Astrocyte of the cerebellum (primary cell): ENCODE measurements at regions not wholly inside any gene's neighbourhood (a gene's known extent, or its start where the extent isn't known, plus 50 kb on each side); places are given as distances from the start of the nearest gene placed in this dataset.
"Not testable (repeated sequence)": the region's sequence is repeated elsewhere in the genome, so short reads cannot be mapped to it uniquely, and the experiment has no call there.

ENCODE experiments used
- DNase-seq: peaks from one replicate; pipeline ENCODE4 v3.0.0-alpha.2; 2011; ENCODE audit warnings: low read depth
- H3K4me3 ChIP-seq: 2 replicates; pipeline ENCODE4 v1.5.1; 2011; ENCODE audit warnings: mild to moderate bottlenecking, low read depth, low read length, moderate library complexity
- CTCF ChIP-seq: IDR thresholded peaks from 2 replicates; pipeline ENCODE4 v1.5.1; 2012; ENCODE audit warnings: low read length, low read depth, moderate library complexity, mild to moderate bottlenecking; ENCODE audit errors: missing control alignments
- in situ Hi-C: cut with HindIII; loops from 2 replicates; pipeline ENCODE4 v1.10.0; 2017; ENCODE audit warnings: low sequenced_read_pairs

DNA sequence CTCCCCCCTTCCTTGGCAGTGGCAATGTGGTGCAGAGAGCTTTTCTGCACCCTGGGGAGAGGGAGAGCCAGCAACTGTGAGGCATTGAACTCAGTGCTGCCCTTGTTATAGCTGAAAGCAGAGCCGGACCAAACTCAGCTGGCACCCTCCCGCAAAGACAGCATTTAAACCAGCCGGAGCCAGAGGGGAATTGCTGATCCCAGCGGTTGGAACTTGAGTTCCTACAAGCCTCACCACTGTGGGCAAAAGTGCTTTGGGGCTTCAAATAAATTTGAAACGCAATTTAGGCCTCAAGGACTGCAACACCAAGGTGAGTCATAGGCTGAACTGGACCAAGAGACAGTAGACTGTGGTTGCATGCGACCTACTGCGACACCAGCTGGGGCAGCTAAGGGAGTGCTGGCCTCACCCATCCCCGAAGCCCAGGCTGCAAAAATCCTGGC is 207.6 kb upstream of the CDKN2B start:
- in situ Hi-C loops = no loop called here
- TF ChIP-seq CTCF = no peak
- no peak overlapping the region for H3K4me3 ChIP-seq
- no peak for DNase-seq

GRCh38 chr9:22217254-22217653 is 208.1 kb upstream of the CDKN2B start:
- in situ Hi-C loops = no loop called here
- no peak overlapping the region for H3K4me3 ChIP-seq
- no peak for TF ChIP-seq CTCF
- DNase-seq = no peak

- DNase-seq, H3K4me3 ChIP-seq: not testable (repeated sequence)
- in situ Hi-C loops = loop anchor here (25.0 kb wide), 1 partner anchor 189 kb away; no protein-coding TSS in a partner anchor
Measured at GRCh38 chr9:22225856-22226255, 216.8 kb upstream of the CDKN2B start.

DNA sequence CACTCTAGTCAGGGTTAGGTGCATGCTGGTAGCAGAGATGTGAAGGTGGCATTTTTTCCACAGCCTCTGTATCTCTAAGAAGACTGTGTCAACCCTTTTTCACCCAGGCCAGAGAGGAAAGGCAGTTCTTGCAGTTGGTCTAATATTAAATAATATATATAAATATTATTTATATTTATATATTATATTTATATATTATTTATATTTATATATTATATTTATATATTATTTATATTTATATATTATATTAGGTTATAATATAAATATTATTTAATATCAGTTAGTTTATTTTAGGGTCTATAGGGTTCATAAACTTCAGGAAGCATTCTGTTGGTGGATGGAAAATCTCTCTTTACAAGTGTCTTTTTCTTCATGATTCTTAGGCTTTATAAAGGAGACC is 218.6 kb upstream of the DMRTA1 start:
- H3K4me3 ChIP-seq = no peak overlapping the region
- in situ Hi-C loops = loop anchor here (25.0 kb wide), 1 partner anchor 191 kb away; no protein-coding TSS in a partner anchor
- TF ChIP-seq CTCF = no peak
- DNase-seq = no peak

DNA sequence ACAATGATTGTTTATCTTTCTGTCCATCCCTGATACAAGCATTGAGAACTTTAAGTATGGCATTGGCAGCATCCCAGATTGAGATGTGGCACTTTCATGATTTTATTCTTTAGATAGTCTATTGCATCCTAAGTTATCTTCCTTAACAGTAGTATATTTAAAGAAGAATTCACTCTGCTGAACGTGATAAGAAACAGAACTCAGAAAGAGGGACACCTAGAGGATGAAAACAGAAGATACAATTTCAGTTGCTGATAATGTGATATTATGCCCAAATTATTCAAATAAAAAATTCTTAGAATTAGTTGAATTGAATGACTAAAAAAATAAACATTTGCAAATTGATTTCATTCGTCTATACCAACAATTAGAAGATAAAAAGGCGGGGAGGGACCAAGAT is 218.1 kb upstream of the DMRTA1 start:
- no peak overlapping the region for H3K4me3 ChIP-seq
- in situ Hi-C loops = loop anchor here (25.0 kb wide), 1 partner anchor 191 kb away; no protein-coding TSS in a partner anchor
- DNase-seq = no peak
- TF ChIP-seq CTCF = no peak

- in situ Hi-C loops = loop anchor here (25.0 kb wide), 1 partner anchor 192 kb away; no protein-coding TSS in a partner anchor
- TF ChIP-seq CTCF = no peak
- no peak overlapping the region for H3K4me3 ChIP-seq
- no peak for DNase-seq
Measured at GRCh38 chr9:22229069-22229468, 217.6 kb upstream of the DMRTA1 start.

- not testable (repeated sequence) for H3K4me3 ChIP-seq, DNase-seq
- in situ Hi-C loops = loop anchor here (25.0 kb wide), 1 partner anchor 194 kb away; no protein-coding TSS in a partner anchor
Measured at GRCh38 chr9:22231309-22231708, 215.3 kb upstream of the DMRTA1 start.

DNA sequence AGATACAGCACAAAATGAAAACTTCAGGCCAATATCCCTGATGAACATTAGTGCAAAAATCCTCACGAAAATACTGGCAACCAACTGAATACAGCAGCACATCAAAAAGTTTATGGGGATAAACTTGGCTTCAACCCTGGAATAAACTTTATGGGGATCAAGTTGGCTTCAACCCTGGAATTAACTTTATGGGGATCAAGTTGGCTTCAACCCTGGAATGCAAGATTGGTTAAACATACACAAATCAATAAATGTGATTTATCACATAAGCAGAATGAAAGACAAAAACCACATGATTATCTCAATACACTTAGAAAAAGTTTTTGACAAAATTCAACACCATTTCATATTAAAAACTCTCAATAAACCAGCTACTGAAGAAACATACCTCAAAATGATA is 213.7 kb upstream of the DMRTA1 start:
- DNase-seq = no peak

More for the DNA sequence above, 213.7 kb upstream of the DMRTA1 start:
- TF ChIP-seq CTCF = no peak
- no peak overlapping the region for H3K4me3 ChIP-seq
- in situ Hi-C loops = loop anchor here (25.0 kb wide), 1 partner anchor 196 kb away; no protein-coding TSS in a partner anchor
